Muscle of back (tissue), 3 donors: ENCODE measurements at regions not wholly inside any gene's neighbourhood (a gene's known extent, or its start where the extent isn't known, plus 50 kb on each side); places are given as distances from the start of the nearest gene placed in this dataset.
A peak's percentile ranks its signal among the peaks of the same experiment; 100 is the strongest.
"Not testable (repeated sequence)": the region's sequence is repeated elsewhere in the genome, so short reads cannot be mapped to it uniquely, and the experiment has no call there.

Source experiments
- DNase-seq, 3 donors: peaks; one replicate each; pipeline versions ENCODE4 v3.0.0 to v3.0.0-alpha.2; 2013

DNA sequence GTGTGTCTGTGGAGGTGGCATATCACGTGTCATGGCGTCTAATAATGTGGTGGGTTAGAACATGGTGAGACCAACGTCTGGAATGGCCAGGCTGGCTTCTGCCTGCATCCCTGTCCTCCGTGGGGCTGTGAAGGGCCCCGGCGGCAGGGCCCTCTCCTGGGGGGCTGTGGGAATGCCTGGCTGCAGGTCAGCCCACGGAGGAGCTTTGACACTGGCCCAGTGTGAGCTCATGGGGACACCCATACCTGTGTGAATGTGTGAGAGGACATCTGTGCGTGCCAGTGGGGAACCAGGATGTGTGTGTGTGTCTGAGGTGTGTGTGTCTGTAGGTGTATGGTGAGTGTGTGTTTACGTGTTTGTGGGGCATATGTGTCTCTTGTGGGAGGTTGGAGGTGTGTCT, 300.1 kb downstream of the TEX29 start:
- no peak for DNase-seq

DNA sequence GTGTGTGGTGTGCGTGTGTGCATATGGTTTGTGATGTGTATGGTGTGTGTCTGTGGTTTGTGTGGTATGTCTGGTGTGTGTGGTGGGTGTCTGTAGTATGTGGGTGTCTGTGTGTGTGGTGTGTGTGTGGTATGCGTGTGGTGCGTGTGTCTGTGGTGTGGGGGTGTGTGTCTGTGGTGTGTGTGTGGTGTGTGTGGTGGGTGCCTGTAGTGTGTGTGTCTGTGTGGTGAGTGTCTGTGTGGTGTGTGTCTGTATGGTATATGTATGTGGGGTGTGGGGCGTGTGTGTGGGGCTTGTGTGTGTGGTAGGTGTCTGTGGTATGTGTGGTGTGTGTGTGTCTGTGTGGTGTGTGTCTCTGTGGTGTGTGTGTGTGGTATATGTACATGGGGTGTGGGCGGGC, 300.7 kb downstream of the TEX29 start:
- DNase-seq = no peak

DNA sequence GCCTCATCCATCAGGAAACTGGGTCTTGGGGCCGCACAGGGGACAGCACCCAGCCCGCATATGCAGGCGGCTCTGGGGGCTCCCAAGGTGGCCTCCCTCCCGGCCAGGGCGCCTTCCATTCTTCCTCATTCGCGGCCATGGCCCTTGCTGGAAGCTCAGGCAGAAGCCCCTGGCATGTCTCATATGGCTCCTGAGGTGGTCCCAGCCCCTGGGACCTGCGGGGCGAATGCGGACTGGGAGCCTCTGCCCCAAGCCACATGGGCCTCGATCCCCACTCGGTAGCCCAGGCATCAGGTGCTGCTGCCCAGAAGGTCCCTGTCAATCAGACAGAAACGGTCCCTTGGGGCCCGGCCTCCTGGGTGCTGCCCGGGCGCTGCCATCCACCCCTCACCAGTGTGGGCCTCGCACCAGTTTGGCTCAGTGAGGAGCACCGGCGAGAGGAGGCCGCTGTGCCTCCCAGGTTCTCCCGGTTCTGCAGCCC, 301.6 kb downstream of the TEX29 start:
- DNase-seq = no peak

DNA sequence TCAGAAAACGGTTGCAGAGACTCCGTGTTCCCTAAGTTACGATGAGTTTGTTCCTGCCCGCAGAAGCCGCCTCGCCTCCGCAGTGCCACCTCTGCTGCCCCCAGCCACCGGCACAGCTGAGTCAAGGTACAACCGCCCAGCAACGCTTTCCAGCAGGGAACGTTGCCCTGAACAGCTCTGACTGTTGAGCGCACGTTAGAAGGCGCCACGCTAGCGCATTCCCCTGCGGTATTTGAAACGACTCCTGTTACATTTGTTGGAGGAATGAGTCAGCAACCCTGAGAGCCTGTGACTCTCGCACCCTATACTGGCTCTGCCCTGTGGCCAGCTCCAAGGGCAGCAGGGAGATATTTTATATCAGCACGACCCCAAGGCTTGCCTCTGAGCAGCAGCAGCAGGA, 302.8 kb downstream of the TEX29 start:
- DNase-seq = no peak

DNA sequence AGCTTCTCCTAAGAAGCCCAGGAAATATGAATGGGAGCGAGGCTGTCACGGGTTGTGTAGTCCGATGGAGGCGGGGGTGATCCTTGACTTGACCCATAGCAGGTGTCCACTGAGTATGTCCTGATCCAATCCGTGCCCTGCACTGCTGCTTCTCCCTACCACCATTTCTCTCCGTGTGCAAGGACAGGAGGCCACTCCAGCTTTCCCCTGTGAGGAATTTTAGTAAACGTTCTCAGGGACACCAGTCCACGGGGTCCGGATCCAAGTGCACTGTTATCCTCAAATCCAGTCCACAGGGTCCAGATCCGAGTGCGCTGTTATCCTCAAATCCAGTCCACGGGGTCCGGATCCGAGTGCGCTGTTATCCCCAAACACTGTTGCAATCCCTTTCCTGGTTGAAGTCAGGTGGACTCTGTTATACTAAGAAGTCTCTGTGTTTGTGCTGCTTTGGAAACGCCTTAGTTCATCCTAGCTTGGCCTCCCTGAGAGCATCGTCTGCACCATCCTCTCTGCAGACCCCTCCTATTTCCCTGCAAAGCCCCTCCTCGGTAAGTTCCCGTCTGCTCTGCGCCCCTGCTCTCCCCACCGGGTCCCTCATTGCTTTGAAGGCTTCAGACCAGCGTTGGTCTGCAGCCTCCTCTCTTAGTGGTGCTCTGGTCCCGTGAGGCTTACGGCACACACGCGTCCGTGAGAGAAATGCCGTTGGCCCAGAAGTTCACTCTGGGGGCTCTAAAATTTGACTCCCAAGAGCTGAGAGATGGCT, 303.5 kb downstream of the TEX29 start:
- no peak for DNase-seq

DNA sequence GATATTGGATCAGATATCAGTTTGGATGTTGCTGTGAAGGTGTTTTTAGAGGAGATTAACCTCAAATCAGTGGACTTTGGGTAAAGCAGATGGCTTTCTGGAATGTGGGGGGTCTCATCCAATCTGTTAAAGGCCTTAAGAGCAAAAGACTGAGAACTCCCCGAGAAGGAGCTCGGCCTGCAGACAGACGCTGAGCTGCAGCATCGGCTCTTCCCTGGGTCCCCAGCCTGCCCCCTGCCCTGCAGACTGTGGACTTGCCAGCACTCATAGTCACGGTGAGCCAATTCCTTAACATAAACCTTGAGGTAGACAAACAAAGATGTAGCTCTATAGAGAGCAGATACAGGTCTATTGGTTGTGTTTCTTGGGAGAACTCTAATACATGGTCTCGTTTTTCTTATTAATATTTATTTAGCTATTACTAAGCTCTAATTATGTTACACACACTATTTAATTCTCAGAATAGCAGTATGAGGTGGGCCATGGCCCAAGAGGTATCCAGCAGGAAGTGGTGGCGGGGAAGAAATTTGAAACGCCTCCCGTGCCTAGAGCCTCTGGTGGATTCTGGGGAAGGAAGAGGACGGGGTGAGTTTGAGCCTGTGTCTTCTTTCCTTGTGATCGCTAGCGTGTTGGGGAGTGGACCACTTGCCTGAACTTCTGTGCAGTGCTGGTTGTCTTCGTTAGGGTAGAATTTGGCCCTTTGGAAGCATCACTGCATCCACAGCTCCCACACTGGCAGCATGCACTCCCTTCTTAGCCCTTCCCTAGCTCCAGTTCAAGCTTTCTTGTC, 305.3 kb downstream of the TEX29 start:
- no peak for DNase-seq

DNA sequence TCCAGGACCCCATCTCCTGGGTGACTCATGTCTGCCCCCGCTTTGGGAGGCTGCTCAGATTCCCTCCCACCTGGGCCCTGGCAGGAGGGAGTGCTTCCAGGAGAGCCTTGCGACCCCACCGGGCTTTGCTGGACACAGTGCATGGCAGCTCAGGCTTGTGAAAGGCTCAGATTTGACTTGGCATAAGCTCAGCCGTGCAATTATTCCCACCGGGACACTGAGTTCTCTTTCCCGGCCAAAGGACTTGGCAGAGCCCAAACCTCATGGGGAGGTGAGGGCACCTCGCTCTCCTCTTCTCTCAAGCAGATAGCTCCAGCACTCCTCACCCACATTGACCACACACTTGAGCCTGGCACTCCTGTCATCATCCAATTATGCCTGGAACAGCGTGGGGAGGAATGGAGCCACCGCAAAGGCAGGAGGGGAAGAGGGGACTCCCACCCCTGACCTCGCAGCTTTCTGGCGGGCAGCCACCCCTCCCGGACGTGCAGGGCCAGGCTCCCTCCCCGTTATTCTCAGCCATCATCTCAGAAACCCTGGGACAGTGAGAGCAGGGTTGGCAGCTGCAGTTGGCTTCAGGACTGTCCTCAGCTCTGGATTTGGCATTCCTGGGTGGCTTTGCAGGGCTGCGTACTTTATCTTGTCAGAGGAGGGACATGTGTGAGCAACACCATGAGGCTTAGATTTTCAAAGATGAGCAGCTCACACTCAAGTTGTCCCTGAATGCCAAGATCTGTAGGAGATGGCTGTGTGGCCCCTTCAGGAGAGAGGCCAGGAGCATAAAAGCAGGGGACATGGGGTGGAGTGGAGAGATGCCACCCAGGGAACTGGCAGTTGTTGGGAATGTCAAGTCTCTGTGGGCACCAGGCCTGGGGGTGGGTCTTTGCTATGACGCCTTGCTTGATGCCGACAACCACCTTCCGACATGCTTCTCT, 306.2 kb downstream of the TEX29 start:
- DNase-seq = no peak

DNA sequence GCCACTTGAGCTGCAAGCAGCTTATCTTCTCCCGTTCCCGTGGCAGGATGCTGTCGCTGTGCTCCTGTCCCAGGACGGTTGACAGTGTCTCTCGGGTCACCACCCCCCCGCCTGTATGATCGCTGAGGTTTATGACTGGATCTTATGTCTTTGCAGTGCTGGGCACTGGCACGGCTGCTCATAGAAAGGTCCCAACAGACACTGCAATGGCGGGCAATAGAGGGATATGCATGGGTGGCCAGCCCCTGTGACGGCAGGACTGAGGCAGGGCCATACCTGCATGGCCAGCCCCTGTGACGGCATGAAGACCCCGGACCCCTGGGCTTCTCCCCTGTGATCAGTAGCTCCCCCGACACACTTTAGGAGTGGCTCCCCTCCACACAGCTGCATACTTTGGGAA, 307.2 kb downstream of the TEX29 start:
- DNase-seq = no peak

DNA sequence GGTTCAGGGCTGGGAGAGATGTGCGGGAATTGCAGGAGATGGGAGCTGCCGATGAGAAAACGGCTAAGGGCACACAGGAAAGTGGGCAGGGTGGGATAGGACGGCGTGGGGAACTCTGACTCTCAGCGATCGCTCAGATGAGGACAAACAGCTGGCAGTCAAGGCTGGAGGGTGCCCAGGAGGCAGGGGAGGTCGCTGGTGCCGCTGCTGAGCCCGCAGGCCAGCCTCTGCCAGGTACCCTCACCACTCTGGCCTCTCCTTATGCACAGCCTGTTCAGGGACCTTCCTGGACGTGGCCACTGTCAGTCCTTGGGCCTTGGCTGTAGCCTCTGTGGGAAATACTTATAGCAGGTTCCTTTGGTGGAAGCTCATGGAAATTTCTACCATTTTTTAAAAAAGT, 308.6 kb downstream of the TEX29 start:
- DNase-seq = no peak

DNA sequence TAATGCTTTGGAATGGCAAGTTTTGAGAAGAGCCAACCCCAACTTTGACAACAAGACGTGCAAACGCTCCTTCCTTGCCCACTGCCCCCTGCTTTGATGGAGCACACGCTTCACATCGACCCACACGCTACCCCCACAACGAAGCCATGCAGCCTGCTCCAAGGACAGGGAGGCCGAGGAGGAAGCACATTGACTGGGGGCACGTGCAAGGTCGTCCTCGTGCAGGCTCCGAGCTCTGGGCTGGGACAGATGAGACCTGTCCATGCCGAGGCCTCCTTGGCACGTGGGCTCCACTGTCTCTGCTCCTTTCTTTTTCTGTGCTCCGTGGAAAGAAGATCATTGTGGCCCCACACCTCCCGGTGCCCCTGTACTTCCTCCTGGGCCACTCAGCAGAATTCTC, 309.0 kb downstream of the TEX29 start:
- no peak for DNase-seq

DNA sequence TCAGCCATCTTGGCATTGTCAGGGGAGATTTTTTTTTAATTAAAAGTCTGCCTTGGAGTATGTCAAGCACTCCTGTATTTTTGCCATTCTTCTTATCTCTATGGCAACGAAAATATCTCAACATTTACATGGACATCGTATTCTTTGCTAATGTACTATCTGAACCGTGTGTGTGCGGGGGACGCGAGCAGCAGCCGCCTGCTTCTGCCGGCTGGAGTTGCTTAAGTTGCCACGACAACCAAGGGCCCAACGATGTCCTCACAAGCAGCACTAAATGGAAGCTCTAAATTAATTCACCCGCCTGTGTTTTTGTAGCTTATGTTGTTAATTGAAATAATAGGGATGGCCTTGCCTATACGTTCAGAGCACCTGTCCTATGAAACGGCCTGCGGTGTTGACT, 309.5 kb downstream of the TEX29 start:
- DNase-seq = no peak

DNA sequence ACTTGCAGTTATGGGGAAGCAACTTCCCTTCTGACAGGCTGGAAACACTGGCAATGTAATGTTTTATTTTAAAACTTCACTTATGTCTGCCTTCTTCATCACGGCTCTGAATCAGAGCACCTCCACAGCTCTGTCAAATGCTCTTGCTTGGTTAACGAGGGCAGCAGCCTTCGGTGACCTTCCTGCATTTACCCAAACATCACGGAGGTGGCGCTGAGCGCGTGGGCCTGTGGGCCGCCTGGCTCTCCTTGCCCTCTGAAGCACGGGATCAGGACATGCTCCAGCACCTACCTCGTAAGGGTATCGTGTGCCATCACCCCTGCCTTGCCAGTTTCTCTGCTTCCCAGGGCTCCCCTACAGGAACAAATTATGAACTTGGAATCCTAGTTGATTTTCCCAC, 310.0 kb downstream of the TEX29 start:
- no peak for DNase-seq

DNA sequence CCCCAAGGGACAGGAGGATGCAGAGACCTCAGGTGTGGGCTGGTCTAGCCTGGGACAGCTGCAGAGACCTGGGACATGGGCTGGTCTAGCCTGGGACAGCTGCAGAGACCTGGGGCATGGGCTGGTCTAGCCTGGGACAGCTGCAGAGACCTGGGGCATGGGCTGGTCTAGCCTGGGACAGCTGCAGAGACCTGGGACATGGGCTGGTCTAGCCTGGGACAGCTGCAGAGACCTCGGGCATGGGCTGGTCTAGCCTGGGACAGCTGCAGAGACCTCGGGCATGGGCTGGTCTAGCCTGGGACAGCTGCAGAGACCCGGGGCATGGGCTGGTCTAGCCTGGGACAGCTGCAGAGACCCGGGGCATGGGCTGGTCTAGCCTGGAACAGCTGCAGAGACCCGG, 310.8 kb downstream of the TEX29 start:
- DNase-seq = not testable (repeated sequence)

DNA sequence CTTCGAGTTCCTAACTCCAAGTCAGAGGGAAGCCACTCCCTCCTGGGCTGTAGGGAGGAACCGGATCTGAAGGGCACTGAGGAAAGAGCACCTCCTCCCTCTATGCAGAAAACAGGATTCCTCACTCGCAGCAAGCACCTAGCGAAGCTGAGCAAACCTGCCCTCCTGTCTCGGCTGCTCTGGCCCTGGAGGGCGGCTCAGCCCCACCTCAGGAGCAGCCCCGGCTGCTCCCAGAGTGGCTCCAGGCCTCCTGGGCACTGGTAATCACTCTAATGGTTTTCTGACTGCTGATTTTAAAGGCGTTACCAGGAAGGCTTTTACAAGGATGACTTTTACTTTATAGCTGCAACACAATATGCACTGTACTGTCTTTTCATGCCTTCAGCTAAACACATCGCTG, 312.5 kb downstream of the TEX29 start:
- DNase-seq = no peak

DNA sequence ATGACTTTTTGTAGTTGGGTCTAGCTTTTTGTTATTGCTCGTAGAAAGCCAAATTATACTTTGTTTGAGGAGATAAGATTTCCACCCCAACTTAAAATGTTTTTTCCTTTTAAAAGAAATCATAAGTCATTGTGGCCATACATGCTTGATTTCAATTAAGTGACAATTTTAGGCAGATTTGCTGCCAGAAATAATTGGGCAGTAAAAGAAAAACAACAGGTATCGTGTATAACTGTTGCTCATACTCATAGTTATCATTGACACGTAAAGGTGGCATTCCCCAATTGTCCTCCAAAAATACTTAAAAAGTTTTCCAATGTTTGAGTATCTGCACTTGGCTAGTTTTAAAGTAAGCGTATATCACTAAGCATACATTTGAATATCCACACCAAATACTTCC, 313.0 kb downstream of the TEX29 start:
- DNase-seq = no peak

DNA sequence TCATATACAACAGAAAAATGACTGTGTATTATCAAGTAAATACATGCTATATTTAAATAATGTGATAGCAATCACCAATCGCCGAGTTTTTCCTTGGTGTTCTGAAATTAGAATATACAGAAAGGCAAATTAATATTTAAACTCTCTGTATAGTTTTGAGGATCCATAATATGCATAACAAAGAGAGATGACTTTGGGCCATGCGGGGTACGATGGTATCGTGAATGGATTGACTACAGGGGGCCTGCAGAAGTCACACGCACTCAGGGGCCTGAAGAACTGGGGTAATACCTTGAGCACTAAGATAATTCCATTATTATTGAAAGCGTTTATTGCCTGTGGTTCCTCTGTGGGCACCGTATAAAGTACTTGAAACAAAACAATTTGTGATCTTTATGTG, 314.0 kb downstream of the TEX29 start:
- DNase-seq = no peak

DNA sequence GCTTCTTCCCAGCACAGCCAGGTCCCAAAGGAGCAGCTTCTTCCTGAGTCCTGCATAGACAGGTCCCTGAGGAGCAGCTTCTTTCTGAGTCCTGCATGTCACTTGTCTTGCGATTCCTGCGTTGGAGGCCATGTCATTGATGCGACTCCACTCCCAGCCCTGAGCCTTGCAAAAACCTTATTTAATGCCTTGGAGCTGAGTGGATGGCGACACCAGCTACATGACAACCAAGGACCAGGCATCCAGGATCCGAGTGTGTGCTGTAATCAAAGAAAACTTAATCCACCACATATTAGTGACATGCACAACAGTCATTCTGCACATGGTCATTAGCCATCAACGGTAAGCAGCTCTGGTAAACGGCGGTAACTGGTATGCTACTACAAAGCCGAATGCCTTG, 315.8 kb downstream of the TEX29 start:
- DNase-seq = no peak

DNA sequence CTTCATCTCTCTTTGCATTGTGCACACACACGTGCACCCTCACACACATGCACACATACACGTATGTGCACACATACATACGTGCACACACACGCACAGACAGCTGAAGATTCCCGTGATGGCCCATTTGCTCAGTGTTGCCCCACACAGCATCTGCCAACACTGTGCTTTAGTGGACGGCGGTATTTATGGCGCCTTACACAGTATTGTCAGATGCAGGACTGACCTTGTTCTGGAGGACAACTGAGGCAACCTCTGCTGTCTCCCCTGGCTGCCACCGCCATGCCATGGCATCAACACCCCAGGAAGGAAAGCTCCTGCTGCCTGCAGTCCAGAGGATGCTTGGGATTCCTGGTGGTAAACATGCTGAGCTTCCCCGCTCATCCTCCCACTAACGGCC, 316.4 kb downstream of the TEX29 start:
- no peak for DNase-seq

DNA sequence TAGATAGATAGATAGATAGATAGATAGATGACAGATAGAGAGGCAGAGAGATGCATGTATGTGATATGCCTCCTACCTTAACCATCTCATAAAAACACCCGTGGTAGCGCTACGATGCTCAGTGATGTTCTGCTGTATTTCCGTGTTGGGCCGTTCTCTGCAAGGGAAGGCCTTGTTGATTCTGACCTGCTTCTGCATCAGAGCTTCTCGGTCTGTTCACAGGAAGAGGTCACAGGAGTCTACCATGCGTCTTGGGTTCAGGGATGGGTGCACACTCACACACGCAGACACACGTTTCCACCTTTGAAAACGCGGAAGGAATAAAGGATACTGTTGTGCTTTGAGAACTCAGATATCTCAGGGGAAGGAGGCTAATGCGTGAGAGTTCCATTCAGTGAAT, 316.9 kb downstream of the TEX29 start:
- no peak for DNase-seq

DNA sequence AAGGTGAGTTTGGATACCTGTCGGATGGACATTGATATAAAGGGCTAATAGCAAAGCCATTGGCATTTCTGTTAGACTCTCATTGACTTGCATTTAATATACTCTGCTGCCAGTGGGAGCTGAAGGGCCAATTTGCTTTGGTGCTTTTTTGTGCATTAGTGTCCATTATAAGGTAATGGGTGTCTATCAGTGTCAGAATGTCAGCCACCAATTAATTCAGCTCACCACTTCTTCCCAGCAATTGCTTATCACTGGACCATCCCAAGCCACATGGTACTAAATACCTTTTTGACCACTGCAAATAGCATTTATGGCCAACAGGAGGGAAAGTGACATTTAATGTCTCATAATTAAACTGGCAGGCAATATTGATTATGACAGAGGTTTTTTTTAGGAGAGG, 317.8 kb downstream of the TEX29 start:
- DNase-seq = no peak

DNA sequence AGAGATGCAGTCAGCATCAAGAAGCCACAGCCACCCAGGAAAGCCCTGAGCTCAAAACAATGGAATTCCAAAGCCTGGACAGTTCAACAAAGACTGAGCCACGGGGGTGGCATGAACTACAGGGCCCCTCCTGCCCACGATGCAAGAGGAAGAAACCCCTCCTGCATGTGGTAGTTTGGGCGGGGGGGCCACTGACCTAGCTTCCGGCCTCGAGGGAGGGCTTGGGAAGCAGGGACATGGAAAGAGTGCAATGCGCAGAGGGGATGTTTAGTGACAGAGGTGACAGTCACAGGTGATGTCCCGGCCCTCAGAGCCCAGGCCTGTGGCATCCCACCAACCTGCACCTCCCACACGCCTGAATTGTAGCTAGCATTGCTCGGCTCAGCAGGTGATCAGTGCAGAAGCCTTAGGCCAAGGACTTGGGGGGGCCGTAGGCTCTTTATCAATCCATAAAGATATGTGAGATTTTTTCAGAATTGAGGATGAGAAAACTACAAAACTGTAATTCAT, 318.8 kb downstream of the TEX29 start:
- no peak for DNase-seq

DNA sequence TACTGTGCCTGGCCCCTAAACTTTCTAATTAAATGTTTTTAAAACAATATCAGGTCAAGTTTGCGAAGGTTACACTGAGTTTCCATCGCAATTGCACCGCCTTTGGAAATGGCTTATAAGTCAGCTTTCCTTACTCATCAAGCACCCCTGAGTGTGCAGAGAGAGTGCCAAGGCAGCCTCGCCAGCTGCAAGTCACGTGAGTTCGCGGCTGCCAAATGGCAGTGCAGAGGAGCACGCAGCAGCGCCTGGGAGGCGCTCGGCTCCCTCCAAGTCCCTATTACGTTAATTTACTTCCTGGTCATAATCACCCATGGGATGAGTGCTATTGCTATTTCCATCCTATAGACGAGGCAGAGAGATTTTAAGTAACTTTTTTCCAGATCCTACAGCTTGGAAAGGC, 319.6 kb downstream of the TEX29 start:
- peak; percentile 2 to 47 (median 22) for DNase-seq
